Hepatocyte (in vitro differentiated cells): ENCODE measurements at regions not wholly inside any gene's neighbourhood (a gene's known extent, or its start where the extent isn't known, plus 50 kb on each side); places are given as distances from the start of the nearest gene placed in this dataset.

Experiments
- DNase-seq: peaks from one replicate; pipeline ENCODE4 v3.0.0-alpha.2; 2016; ENCODE audit warnings: low spot score
- H2AFZ ChIP-seq: fragments of 200-600 bp; sonication (generic); 2 replicates; pipeline ENCODE4 v1.6.0; 2016; ENCODE audit warnings: antibody characterized with exemption, mild to moderate bottlenecking
- H3K27ac ChIP-seq: fragments of 200-600 bp; sonication (generic); 2 replicates; pipeline ENCODE4 v1.5.1; 2016; ENCODE audit warnings: mild to moderate bottlenecking
- H3K27me3 ChIP-seq: fragments of 200-600 bp; sonication (generic); 2 replicates; pipeline ENCODE4 v1.6.1; 2016
- H3K36me3 ChIP-seq: fragments of 200-600 bp; sonication (generic); replicated peaks from 2 replicates; pipeline ENCODE4 v1.5.1; 2016; ENCODE audit warnings: low read depth; ENCODE audit not compliant: insufficient read depth
- H3K4me1 ChIP-seq: fragments of 200-600 bp; sonication (generic); 2 replicates; pipeline ENCODE4 v1.5.1; 2016; ENCODE audit warnings: mild to moderate bottlenecking, moderate library complexity; ENCODE audit not compliant: insufficient read depth
- H3K4me2 ChIP-seq: fragments of 200-600 bp; sonication (generic); 2 replicates; pipeline ENCODE4 v1.6.0; 2016
- H3K4me3 ChIP-seq: fragments of 200-600 bp; sonication (generic); 2 replicates; pipeline ENCODE4 v1.5.1; 2016; ENCODE audit warnings: mild to moderate bottlenecking
- H3K79me2 ChIP-seq: fragments of 200-600 bp; sonication (generic); 2 replicates; pipeline ENCODE4 v1.6.0; 2017; ENCODE audit warnings: mild to moderate bottlenecking
- H3K9me2 ChIP-seq: fragments of 200-600 bp; sonication (generic); replicated peaks from 2 replicates; pipeline ENCODE4 v1.6.0; 2017; ENCODE audit warnings: mild to moderate bottlenecking; ENCODE audit not compliant: insufficient read depth
- H3K9me3 ChIP-seq: fragments of 200-600 bp; sonication (generic); 2 replicates; pipeline ENCODE4 v1.5.1; 2016; ENCODE audit warnings: low read depth, mild to moderate bottlenecking
- H4K20me1 ChIP-seq: fragments of 200-600 bp; sonication (generic); 2 replicates; pipeline ENCODE4 v1.6.0; 2016; ENCODE audit warnings: mild to moderate bottlenecking; ENCODE audit not compliant: insufficient read depth, poor library complexity, severe bottlenecking
- CTCF ChIP-seq: fragments of 200-600 bp; sonication (generic); IDR thresholded peaks from 2 replicates; pipeline ENCODE4 v1.5.1; 2016; ENCODE audit warnings: antibody characterized with exemption, mild to moderate bottlenecking; ENCODE audit not compliant: poor library complexity
- EZH2 ChIP-seq: fragments of 200-600 bp; sonication (generic); IDR thresholded peaks from 2 replicates; pipeline ENCODE4 v1.6.1; 2016; ENCODE audit warnings: antibody characterized with exemption, mild to moderate bottlenecking, borderline replicate concordance
- EZH2phosphoT487 ChIP-seq: fragments of 200-600 bp; sonication (generic); IDR thresholded peaks from one replicate; pipeline ENCODE4 v1.6.1; 2018; ENCODE audit warnings: antibody characterized with exemption, mild to moderate bottlenecking, low read depth, moderate library complexity; ENCODE audit not compliant: unreplicated experiment, severe bottlenecking
- WGBS: methylation state at CpG from one replicate; pipeline ENCODE4 v1.1.6; 2016; ENCODE audit warnings: low lambda C conversion rate; ENCODE audit errors: missing lambda C conversion rate; 5-methylcytosine and 5-hydroxymethylcytosine counted together

GRCh38 chr6:119602215-119603178, 252.9 kb upstream of the MAN1A1 start:
- Histone ChIP-seq H3K36me3 (no peaks in the 10 kb centered on the region), H3K4me2 (no peak overlapping the region), H4K20me1 (no peaks in the 10 kb centered on the region), H3K4me3 (no peak overlapping the region), H3K4me1 (no peaks in the 10 kb centered on the region), H2AFZ (no peak overlapping the region), H3K79me2 (no peaks in the 10 kb centered on the region), H3K27me3 (no peaks in the 10 kb centered on the region), H3K9me2 (no peaks in the 10 kb centered on the region), H3K27ac (no peak overlapping the region), H3K9me3 (no peaks in the 10 kb centered on the region)
- WGBS: 63% methylated on average over 3 of the region's 3 CpGs
- no peak for TF ChIP-seq EZH2
- TF ChIP-seq CTCF: no peak
- no peak for TF ChIP-seq EZH2phosphoT487
- DNase-seq: no peak

- no peak overlapping the region for H2AFZ ChIP-seq
- no peak overlapping the region for H3K27ac ChIP-seq
- no peaks in the 10 kb centered on the region for H3K27me3 ChIP-seq
- H3K79me2 ChIP-seq: no peaks in the 10 kb centered on the region
- no peaks in the 10 kb centered on the region for H4K20me1 ChIP-seq
- no peak overlapping the region for H3K4me3 ChIP-seq
- no peaks in the 10 kb centered on the region for H3K36me3 ChIP-seq
- 71% methylated on average over 2 of the region's 2 CpGs for WGBS
- no peak overlapping the region for H3K4me2 ChIP-seq
- TF ChIP-seq EZH2 (no peak), CTCF (no peak), EZH2phosphoT487 (no peak)
- no peaks in the 10 kb centered on the region for H3K4me1 ChIP-seq
- no peaks in the 10 kb centered on the region for H3K9me3 ChIP-seq
- DNase-seq: no peak
- H3K9me2 ChIP-seq: no peaks in the 10 kb centered on the region
Measured at GRCh38 chr6:119598883-119599282, 249.3 kb upstream of the MAN1A1 start.

GRCh38 chr6:119594907-119595306, 245.3 kb upstream of the MAN1A1 start:
- no peak overlapping the region for H2AFZ ChIP-seq
- no peaks in the 10 kb centered on the region for H3K79me2 ChIP-seq
- H3K4me1 ChIP-seq: no peaks in the 10 kb centered on the region
- no peak for TF ChIP-seq EZH2
- TF ChIP-seq CTCF: no peak
- TF ChIP-seq EZH2phosphoT487: no peak
- no peak overlapping the region for H3K27ac ChIP-seq
- no peaks in the 10 kb centered on the region for H3K9me2 ChIP-seq
- no peaks in the 10 kb centered on the region for H3K36me3 ChIP-seq
- H3K27me3 ChIP-seq: no peaks in the 10 kb centered on the region
- H3K4me2 ChIP-seq: no peak overlapping the region
- no peaks in the 10 kb centered on the region for H3K9me3 ChIP-seq
- DNase-seq: no peak
- no peaks in the 10 kb centered on the region for H4K20me1 ChIP-seq
- H3K4me3 ChIP-seq: no peak overlapping the region
